CD4-positive, alpha-beta T cell treated with Interferon alpha-2 for 1 hour (primary cell): ENCODE measurements at regions not wholly inside any gene's neighbourhood (a gene's known extent, or its start where the extent isn't known, plus 50 kb on each side); places are given as distances from the start of the nearest gene placed in this dataset.
"Not testable (repeated sequence)": the region's sequence is repeated elsewhere in the genome, so short reads cannot be mapped to it uniquely, and the experiment has no call there.

Experiments
- DNase-seq, 2 donors: peaks; one replicate each; pipeline ENCODE4 v3.0.0-alpha.2; 2020 to 2022

GRCh38 chr10:33035411-33035810 is 77.4 kb upstream of the ITGB1 start:
- DNase-seq = no peak

GRCh38 chr10:33034931-33035330 is 76.9 kb upstream of the ITGB1 start:
- no peak for DNase-seq

GRCh38 chr10:33032654-33033151 is 74.7 kb upstream of the ITGB1 start:
- no peak for DNase-seq

GRCh38 chr10:33031815-33032653 is 74.0 kb upstream of the ITGB1 start:
- DNase-seq = no peak

GRCh38 chr10:33031171-33031570 is 73.1 kb upstream of the ITGB1 start:
- DNase-seq = no peak

- DNase-seq = peak in 1 of 2 donors; percentile 62
Observed at GRCh38 chr10:33028515-33028914, 70.5 kb upstream of the ITGB1 start.

GRCh38 chr10:33027088-33027487 is 69.1 kb upstream of the ITGB1 start:
- DNase-seq = no peak

- no peak for DNase-seq
Observed at GRCh38 chr10:33026422-33026821, 68.4 kb upstream of the ITGB1 start.

- no peak for DNase-seq
Observed at GRCh38 chr10:33025910-33026309, 67.9 kb upstream of the ITGB1 start.

GRCh38 chr10:33025039-33025438 is 67.0 kb upstream of the ITGB1 start:
- no peak for DNase-seq

- DNase-seq = no peak
Observed at GRCh38 chr10:33022691-33023090, 64.7 kb upstream of the ITGB1 start.

- DNase-seq = no peak
Observed at GRCh38 chr10:33022090-33022489, 64.1 kb upstream of the ITGB1 start.

- DNase-seq = no peak
Observed at GRCh38 chr10:33016988-33017387, 59.0 kb upstream of the ITGB1 start.

- no peak for DNase-seq
Observed at GRCh38 chr10:33015761-33016547, 57.9 kb upstream of the ITGB1 start.

GRCh38 chr10:33013331-33013730 is 55.3 kb upstream of the ITGB1 start:
- not testable (repeated sequence) for DNase-seq

GRCh38 chr10:33012306-33012705 is 54.3 kb upstream of the ITGB1 start:
- no peak for DNase-seq

GRCh38 chr10:33010132-33011037 is 52.4 kb upstream of the ITGB1 start:
- peak in 1 of 2 donors; percentile 64 for DNase-seq

- DNase-seq = no peak
Observed at GRCh38 chr10:33009244-33010131, 51.5 kb upstream of the ITGB1 start.

GRCh38 chr10:33008499-33009243 is 50.6 kb upstream of the ITGB1 start:
- DNase-seq = peak; percentile 45 to 78

GRCh38 chr10:33007731-33008381 is 49.8 kb upstream of the ITGB1 start:
- not testable (repeated sequence) for DNase-seq
